OCI-LY3 (cell line): ENCODE measurements at regions not wholly inside any gene's neighbourhood (a gene's known extent, or its start where the extent isn't known, plus 50 kb on each side); places are given as distances from the start of the nearest gene placed in this dataset.

Experiments used
- CTCF ChIP-seq: fragments of 200-600, 300-600 bp; sonication (generic); IDR thresholded peaks from 2 replicates; pipeline ENCODE4 v1.5.1; 2014; ENCODE audit warnings: antibody characterized with exemption, low read length, low read depth
- EZH2phosphoT487 ChIP-seq: fragments of 200-600 bp; shearing (Covaris generic); IDR thresholded peaks from 2 replicates; pipeline ENCODE4 v1.6.1; 2018; ENCODE audit warnings: antibody characterized with exemption, mixed run types, low read depth

DNA sequence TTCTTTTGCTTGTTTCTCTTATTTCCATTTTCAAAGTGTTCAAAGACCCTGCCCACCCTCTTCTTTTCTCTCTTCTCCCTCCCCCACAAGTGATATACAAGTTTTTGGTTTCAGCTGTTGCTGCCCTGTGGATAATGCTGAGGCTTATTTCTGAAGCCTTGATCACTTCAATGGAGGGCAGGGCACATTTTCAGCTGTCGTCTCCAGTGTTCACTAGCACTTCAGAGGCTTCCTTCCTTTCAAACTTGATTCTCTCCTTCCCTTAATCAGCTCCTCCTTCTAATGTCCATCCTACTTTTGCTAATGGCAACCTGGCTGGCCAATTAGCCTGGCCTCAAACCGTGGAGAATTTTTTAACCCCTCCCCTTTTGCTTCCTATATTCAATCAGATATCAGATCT is 435.7 kb upstream of the RUNX1 start:
- no peak for TF ChIP-seq CTCF
- no peak for TF ChIP-seq EZH2phosphoT487
